H9 (cell line): ENCODE measurements at regions not wholly inside any gene's neighbourhood (a gene's known extent, or its start where the extent isn't known, plus 50 kb on each side); places are given as distances from the start of the nearest gene placed in this dataset.

ENCODE experiments used
- DNase-seq: peaks from one replicate; pipeline ENCODE4 v3.0.0-alpha.2; 2017
- H2AFZ ChIP-seq: one replicate; pipeline ENCODE4 v1.6.1; 2013; ENCODE audit warnings: mild to moderate bottlenecking, low read length, control low read depth, moderate library complexity
- H2AK5ac ChIP-seq: 2 replicates; pipeline ENCODE4 v1.6.1; 2013; ENCODE audit warnings: low read length, control low read depth, mixed read lengths; ENCODE audit not compliant: insufficient read length
- H2BK120ac ChIP-seq: one replicate; pipeline ENCODE4 v1.6.1; 2013; ENCODE audit warnings: low read depth, mild to moderate bottlenecking, low read length, control low read depth, inconsistent platforms; ENCODE audit not compliant: poor library complexity, severe bottlenecking
- H2BK12ac ChIP-seq: 2 replicates; pipeline ENCODE4 v1.6.1; 2013; ENCODE audit warnings: low read length, control low read depth, mixed read lengths, low read depth; ENCODE audit not compliant: insufficient read length
- H2BK15ac ChIP-seq: 2 replicates; pipeline ENCODE4 v1.6.1; 2013; ENCODE audit warnings: low read depth, low read length, control low read depth
- H2BK20ac ChIP-seq: one replicate; pipeline ENCODE4 v1.6.1; 2013; ENCODE audit warnings: low read depth, mild to moderate bottlenecking, low read length, control low read depth, inconsistent platforms; ENCODE audit not compliant: poor library complexity, severe bottlenecking
- H2BK5ac ChIP-seq: 2 replicates; pipeline ENCODE4 v1.6.1; 2013; ENCODE audit warnings: low read length, control low read depth, mixed read lengths; ENCODE audit not compliant: insufficient read length
- H3K14ac ChIP-seq: 2 replicates; pipeline ENCODE4 v1.6.1; 2013; ENCODE audit warnings: low read length, control low read depth; ENCODE audit not compliant: insufficient read depth
- H3K18ac ChIP-seq: 2 replicates; pipeline ENCODE4 v1.6.1; 2013; ENCODE audit warnings: low read depth, mild to moderate bottlenecking, mixed read lengths, low read length, control low read depth; ENCODE audit not compliant: insufficient read length
- H3K23ac ChIP-seq: 2 replicates; pipeline ENCODE4 v1.6.1; 2013; ENCODE audit warnings: low read length, control low read depth, mixed read lengths, low read depth; ENCODE audit not compliant: insufficient read length
- H3K23me2 ChIP-seq: 2 replicates; pipeline ENCODE4 v1.6.1; 2013; ENCODE audit warnings: low read depth, mild to moderate bottlenecking, mixed read lengths, low read length, control low read depth; ENCODE audit not compliant: insufficient read length, poor library complexity, severe bottlenecking
- H3K27ac ChIP-seq: 2 replicates; pipeline ENCODE4 v1.5.1; 2013; ENCODE audit warnings: low read length, control low read depth, mixed read lengths, low read depth; ENCODE audit not compliant: insufficient read length
- H3K27me3 ChIP-seq: 2 replicates; pipeline ENCODE4 v1.6.1; 2013; ENCODE audit warnings: low read length, control low read depth, inconsistent platforms; ENCODE audit not compliant: insufficient read depth
- H3K4ac ChIP-seq: 2 replicates; pipeline ENCODE4 v1.6.1; 2013; ENCODE audit warnings: low read depth, mild to moderate bottlenecking, control low read depth, inconsistent platforms, low read length, moderate library complexity
- H3K4me1 ChIP-seq: 2 replicates; pipeline ENCODE4 v1.6.1; 2013; ENCODE audit warnings: low read length, control low read depth, inconsistent platforms; ENCODE audit not compliant: insufficient read depth
- H3K4me2 ChIP-seq: 2 replicates; pipeline ENCODE4 v1.6.1; 2013; ENCODE audit warnings: low read length, control low read depth, mixed read lengths; ENCODE audit not compliant: insufficient read length, insufficient read depth
- H3K56ac ChIP-seq: 2 replicates; pipeline ENCODE4 v1.6.1; 2013; ENCODE audit warnings: low read depth, mild to moderate bottlenecking, mixed read lengths, low read length, control low read depth; ENCODE audit not compliant: insufficient read length
- H3K79me1 ChIP-seq: 2 replicates; pipeline ENCODE4 v1.6.1; 2013; ENCODE audit warnings: low read depth, mild to moderate bottlenecking, moderate library complexity, low read length, control low read depth, inconsistent platforms; ENCODE audit not compliant: insufficient read depth, poor library complexity, severe bottlenecking
- H3K79me2 ChIP-seq: 2 replicates; pipeline ENCODE4 v1.6.1; 2013; ENCODE audit warnings: low read length, control low read depth, inconsistent platforms; ENCODE audit not compliant: insufficient read depth
- H3K9ac ChIP-seq: 2 replicates; pipeline ENCODE4 v1.6.1; 2013; ENCODE audit warnings: low read length, control low read depth, mixed read lengths; ENCODE audit not compliant: insufficient read length; ENCODE audit errors: extremely low read depth
- H3K9me3 ChIP-seq: one replicate; pipeline ENCODE4 v1.6.1; 2013; ENCODE audit warnings: low read depth, low read length, inconsistent platforms; ENCODE audit not compliant: control insufficient read depth
- H3T11ph ChIP-seq: one replicate; pipeline ENCODE4 v1.6.1; 2013; ENCODE audit warnings: mild to moderate bottlenecking, low read length, control low read depth, inconsistent platforms
- H4K20me1 ChIP-seq: one replicate; pipeline ENCODE4 v1.6.1; 2013; ENCODE audit not compliant: control insufficient read depth, insufficient read length, insufficient read depth
- H4K5ac ChIP-seq: 2 replicates; pipeline ENCODE4 v1.6.1; 2013; ENCODE audit warnings: low read depth, mild to moderate bottlenecking, mixed read lengths, low read length, control low read depth; ENCODE audit not compliant: insufficient read length
- H4K8ac ChIP-seq: replicated peaks from 2 replicates; pipeline ENCODE4 v1.6.1; 2013; ENCODE audit warnings: low read length, control low read depth, mixed read lengths, low read depth; ENCODE audit not compliant: insufficient read length
- H4K91ac ChIP-seq: 2 replicates; pipeline ENCODE4 v1.6.1; 2013; ENCODE audit warnings: low read depth, mild to moderate bottlenecking, moderate library complexity, mixed read lengths, low read length, control low read depth; ENCODE audit not compliant: insufficient read length
- H3K27ac Mint-ChIP-seq, 3 experiments: 2 replicates in 2 of 3; 3 replicates in 1 of 3; pipeline ENCODE4 v1.8.0; 2020 to 2021; ENCODE audit warnings: mixed read lengths in 3 of 3, mild to moderate bottlenecking in 1 of 3, moderate library complexity in 1 of 3
- H3K27me3 Mint-ChIP-seq: 2 replicates; pipeline ENCODE4 v1.8.0; 2021; ENCODE audit warnings: low read depth, mild to moderate bottlenecking, moderate library complexity, mixed read lengths
- H3K36me3 Mint-ChIP-seq, 3 experiments: 2 replicates in 2 of 3; 3 replicates in 1 of 3; pipeline ENCODE4 v1.8.0; 2020 to 2021; ENCODE audit warnings: low read depth in 3 of 3, mixed read lengths in 3 of 3; ENCODE audit not compliant: insufficient read depth in 1 of 3
- H3K4me1 Mint-ChIP-seq, 2 experiments: 2 replicates each; pipeline ENCODE4 v1.8.0; 2020; ENCODE audit warnings: mixed read lengths in 2 of 2
- H3K4me3 Mint-ChIP-seq, 2 experiments: 2 replicates in 1 of 2; 3 replicates in 1 of 2; pipeline ENCODE4 v1.8.0; 2020 to 2021; ENCODE audit warnings: mild to moderate bottlenecking in 2 of 2, mixed read lengths in 2 of 2, moderate library complexity in 1 of 2
- H3K9me3 Mint-ChIP-seq, 2 experiments: 2 replicates in 1 of 2; 3 replicates in 1 of 2; pipeline ENCODE4 v1.8.0; 2020; ENCODE audit warnings: mild to moderate bottlenecking in 2 of 2, mixed read lengths in 2 of 2, moderate library complexity in 1 of 2
- TF ChIP-seq, protein P1 (sequence below): fragments of 200-600 bp; sonication (generic); conservative IDR thresholded peaks from 3 replicates; pipeline ENCODE4 v1.8.0; 2021; ENCODE audit warnings: antibody characterized with exemption, mild to moderate bottlenecking

DNA sequence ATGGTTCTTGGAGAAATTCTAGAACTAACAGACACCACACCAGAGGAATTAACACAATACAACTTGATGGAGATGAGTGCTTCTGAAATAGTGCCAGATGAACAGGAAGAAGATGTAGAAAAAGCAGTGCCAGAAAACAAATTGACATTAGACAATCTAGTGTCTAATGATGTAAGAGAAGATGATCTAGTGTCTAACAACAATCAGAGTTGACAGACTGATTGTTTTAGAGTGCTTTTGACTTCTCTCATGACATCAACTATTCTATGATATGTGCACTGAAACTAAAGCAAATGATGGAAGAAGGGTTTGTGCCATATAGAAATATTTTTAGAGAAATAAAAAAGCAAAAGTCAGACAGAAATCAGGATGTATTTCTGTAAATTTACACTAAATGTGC, 646.1 kb upstream of the KIF2B start:
- peaks cover 11 to 27% (median 11%) of the 10 kb centered on the region in 3 experiments for H3K36me3 Mint-ChIP-seq
- H2BK120ac ChIP-seq, result no peak overlapping the region
- no peak overlapping the region for H2AFZ ChIP-seq
- no peak overlapping the region for H4K91ac ChIP-seq
- no peak overlapping the region for H2AK5ac ChIP-seq
- H2BK12ac ChIP-seq, result no peak overlapping the region
- no peak overlapping the region for H3K4me3 Mint-ChIP-seq
- H3K56ac ChIP-seq, result no peak overlapping the region
- no peaks in the 10 kb centered on the region for H3K27me3 Mint-ChIP-seq
- DNase-seq, result no peak
- no peak overlapping the region for H4K8ac ChIP-seq
- H3T11ph ChIP-seq, result no peak overlapping the region
- no peak overlapping the region for H3K9ac ChIP-seq
- peaks cover 18 to 24% of the 10 kb centered on the region in 2 experiments for H3K4me1 Mint-ChIP-seq
- H3K27ac Mint-ChIP-seq, result no peak overlapping the region
- H3K23me2 ChIP-seq, result no peaks in the 10 kb centered on the region
- H4K20me1 ChIP-seq, result no peaks in the 10 kb centered on the region
- no peak overlapping the region for H3K27ac ChIP-seq
- H4K5ac ChIP-seq, result no peak overlapping the region
- TF ChIP-seq, protein P1, sequence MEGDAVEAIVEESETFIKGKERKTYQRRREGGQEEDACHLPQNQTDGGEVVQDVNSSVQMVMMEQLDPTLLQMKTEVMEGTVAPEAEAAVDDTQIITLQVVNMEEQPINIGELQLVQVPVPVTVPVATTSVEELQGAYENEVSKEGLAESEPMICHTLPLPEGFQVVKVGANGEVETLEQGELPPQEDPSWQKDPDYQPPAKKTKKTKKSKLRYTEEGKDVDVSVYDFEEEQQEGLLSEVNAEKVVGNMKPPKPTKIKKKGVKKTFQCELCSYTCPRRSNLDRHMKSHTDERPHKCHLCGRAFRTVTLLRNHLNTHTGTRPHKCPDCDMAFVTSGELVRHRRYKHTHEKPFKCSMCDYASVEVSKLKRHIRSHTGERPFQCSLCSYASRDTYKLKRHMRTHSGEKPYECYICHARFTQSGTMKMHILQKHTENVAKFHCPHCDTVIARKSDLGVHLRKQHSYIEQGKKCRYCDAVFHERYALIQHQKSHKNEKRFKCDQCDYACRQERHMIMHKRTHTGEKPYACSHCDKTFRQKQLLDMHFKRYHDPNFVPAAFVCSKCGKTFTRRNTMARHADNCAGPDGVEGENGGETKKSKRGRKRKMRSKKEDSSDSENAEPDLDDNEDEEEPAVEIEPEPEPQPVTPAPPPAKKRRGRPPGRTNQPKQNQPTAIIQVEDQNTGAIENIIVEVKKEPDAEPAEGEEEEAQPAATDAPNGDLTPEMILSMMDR, result no peak
- H3K4ac ChIP-seq, result no peak overlapping the region
- no peak overlapping the region for H3K23ac ChIP-seq
- H3K9me3 Mint-ChIP-seq, result peaks cover 14 to 15% of the 10 kb centered on the region in 2 experiments
- H3K4me1 ChIP-seq, result no peaks in the 10 kb centered on the region
- H3K79me2 ChIP-seq, result no peaks in the 10 kb centered on the region
- no peaks in the 10 kb centered on the region for H3K79me1 ChIP-seq
- no peak overlapping the region for H2BK5ac ChIP-seq
- no peaks in the 10 kb centered on the region for H3K9me3 ChIP-seq
- H3K27me3 ChIP-seq, result no peaks in the 10 kb centered on the region
- no peak overlapping the region for H3K18ac ChIP-seq
- no peak overlapping the region for H3K14ac ChIP-seq
- no peak overlapping the region for H3K4me2 ChIP-seq
- no peak overlapping the region for H2BK20ac ChIP-seq
- no peak overlapping the region for H2BK15ac ChIP-seq
